H1 (cell line): ENCODE measurements at regions not wholly inside any gene's neighbourhood (a gene's known extent, or its start where the extent isn't known, plus 50 kb on each side); places are given as distances from the start of the nearest gene placed in this dataset.

Source experiments
- CTCF ChIA-PET: fragments of 300-600 bp; sonication (Branson Sonifier 250); formaldehyde crosslinking; loops from one replicate; lab custom pipeline; 2021; ENCODE audit not compliant: partially characterized antibody; lab: Charles Lee
- POLR2A ChIA-PET: fragments of 300-600 bp; sonication (Branson Sonifier 250); formaldehyde crosslinking; loops from one replicate; lab custom pipeline; 2021; ENCODE audit warnings: inconsistent platforms; ENCODE audit not compliant: partially characterized antibody; lab: Charles Lee
- DNase-seq, 2 experiments: peaks; one replicate each; pipeline versions ENCODE4 v3.0.0 to v3.0.0-alpha.2; 2010 to 2022; ENCODE audit warnings: low spot score in 2 of 2, low read depth in 1 of 2, mixed read lengths in 1 of 2
- FAIRE-seq: peaks from 2 replicates; lab custom pipeline; 2011; peaks lifted over from hg19 to GRCh38; lab: Jason Lieb, UNC
- H2AFZ ChIP-seq: 2 replicates; pipeline ENCODE4 v1.8.1; 2012; ENCODE audit warnings: low read length, inconsistent platforms
- H2AK5ac ChIP-seq: 2 replicates; pipeline ENCODE4 v1.6.1; 2013; ENCODE audit warnings: low read depth, low read length
- H2BK120ac ChIP-seq: replicated peaks from 2 replicates; pipeline ENCODE3; 2013; ENCODE audit warnings: low read depth, low read length, inconsistent platforms
- H2BK12ac ChIP-seq: 2 replicates; pipeline ENCODE4 v1.6.1; 2013; ENCODE audit warnings: low read depth, low read length
- H2BK15ac ChIP-seq: 2 replicates; pipeline ENCODE4 v1.6.1; 2013; ENCODE audit warnings: low read length
- H2BK20ac ChIP-seq: 2 replicates; pipeline ENCODE4 v1.6.1; 2013; ENCODE audit warnings: low read length
- H2BK5ac ChIP-seq: 2 replicates; pipeline ENCODE4 v1.6.1; 2013; ENCODE audit warnings: low read depth, low read length
- H3K14ac ChIP-seq: 2 replicates; pipeline ENCODE4 v1.6.1; 2013; ENCODE audit warnings: inconsistent platforms; ENCODE audit not compliant: insufficient read length
- H3K18ac ChIP-seq: 2 replicates; pipeline ENCODE4 v1.6.1; 2013; ENCODE audit warnings: low read length; ENCODE audit errors: extremely low read depth
- H3K23ac ChIP-seq: 2 replicates; pipeline ENCODE4 v1.6.1; 2013; ENCODE audit warnings: inconsistent platforms; ENCODE audit not compliant: insufficient read length
- H3K23me2 ChIP-seq: 2 replicates; pipeline ENCODE4 v1.6.1; 2013; ENCODE audit warnings: low read depth, low read length
- H3K27ac ChIP-seq: 2 replicates; pipeline ENCODE4 v1.6.1; 2011; ENCODE audit warnings: low read depth, low read length, inconsistent platforms
- H3K27me3 ChIP-seq, 4 experiments: replicated peaks in 1 of 4; 1 replicate in 1 of 4; 2 replicates in 3 of 4; pipeline versions ENCODE4 v1.6.1 to v1.8.1; 2011 to 2013; ENCODE audit warnings: low read length in 3 of 4, mild to moderate bottlenecking in 3 of 4, inconsistent platforms in 2 of 4, mixed read lengths in 2 of 4, moderate library complexity in 1 of 4; ENCODE audit not compliant: control insufficient read depth in 3 of 4, insufficient read depth in 3 of 4; ENCODE audit errors: extremely low read depth in 1 of 4
- H3K36me3 ChIP-seq, 4 experiments: 2 replicates each; pipeline versions ENCODE4 v1.6.1 to v1.8.1; 2011 to 2013; ENCODE audit warnings: mild to moderate bottlenecking in 4 of 4, low read length in 3 of 4, moderate library complexity in 2 of 4, control low read depth in 1 of 4, inconsistent platforms in 1 of 4; ENCODE audit not compliant: insufficient read depth in 4 of 4, control insufficient read depth in 2 of 4
- H3K4ac ChIP-seq: replicated peaks from 2 replicates; pipeline ENCODE3; 2013; ENCODE audit warnings: low read length, low read depth, mixed read lengths, inconsistent platforms; ENCODE audit not compliant: insufficient read length
- H3K4me1 ChIP-seq, 4 experiments: replicated peaks in 1 of 4; 1 replicate in 1 of 4; 2 replicates in 3 of 4; pipeline versions ENCODE4 v1.6.1 to v1.8.1; 2011 to 2013; ENCODE audit warnings: low read length in 3 of 4, inconsistent platforms in 2 of 4, mixed read lengths in 1 of 4; ENCODE audit not compliant: insufficient read depth in 4 of 4, control insufficient read depth in 3 of 4
- H3K4me2 ChIP-seq, 2 experiments: 2 replicates each; pipeline versions ENCODE4 v1.6.1 to v1.8.1; 2011 to 2013; ENCODE audit warnings: low read depth in 2 of 2, low read length in 2 of 2, control low read depth in 1 of 2, inconsistent platforms in 1 of 2, mild to moderate bottlenecking in 1 of 2; ENCODE audit not compliant: insufficient read depth in 1 of 2
- H3K4me3 ChIP-seq, 4 experiments: fragments of 200-600, 300-600 bp in 1 of 4; sonication (generic), shearing (Covaris generic), sonication (Bioruptor Twin) in 1 of 4; 2 replicates each; pipeline versions ENCODE4 v1.5.1 to v1.8.1; 2011 to 2016; ENCODE audit warnings: low read length in 4 of 4, low read depth in 3 of 4, control low read depth in 2 of 4, inconsistent platforms in 2 of 4, mild to moderate bottlenecking in 2 of 4, mixed read lengths in 1 of 4, moderate library complexity in 1 of 4; ENCODE audit not compliant: insufficient read depth in 2 of 4; ENCODE audit errors: extremely low read depth in 1 of 4
- H3K56ac ChIP-seq: replicated peaks from 2 replicates; pipeline ENCODE3; 2013; ENCODE audit warnings: low read depth, mild to moderate bottlenecking, mixed read lengths, low read length, inconsistent platforms; ENCODE audit not compliant: insufficient read length
- H3K79me1 ChIP-seq: 2 replicates; pipeline ENCODE4 v1.6.1; 2013; ENCODE audit warnings: low read depth, low read length, control low read depth
- H3K79me2 ChIP-seq, 2 experiments: 2 replicates each; pipeline versions ENCODE4 v1.6.1 to v1.8.1; 2012 to 2013; ENCODE audit warnings: low read length in 2 of 2, mild to moderate bottlenecking in 2 of 2, inconsistent platforms in 1 of 2; ENCODE audit not compliant: insufficient read depth in 2 of 2, control insufficient read depth in 1 of 2
- H3K9ac ChIP-seq, 4 experiments: replicated peaks in 1 of 4; 1 replicate in 1 of 4; 2 replicates in 3 of 4; pipeline versions ENCODE4 v1.6.1 to v1.8.1; 2011 to 2013; ENCODE audit warnings: low read depth in 3 of 4, low read length in 3 of 4, control low read depth in 2 of 4, mild to moderate bottlenecking in 2 of 4, moderate library complexity in 2 of 4, inconsistent platforms in 1 of 4; ENCODE audit errors: extremely low read depth in 1 of 4
- H3K9me3 ChIP-seq, 2 experiments: 2 replicates each; pipeline versions ENCODE4 v1.6.1 to v1.8.1; 2012 to 2013; ENCODE audit warnings: mild to moderate bottlenecking in 2 of 2, moderate library complexity in 2 of 2, control low read depth in 1 of 2, inconsistent platforms in 1 of 2, low read depth in 1 of 2, low read length in 1 of 2, mixed read lengths in 1 of 2; ENCODE audit not compliant: insufficient read depth in 2 of 2
- H4K20me1 ChIP-seq, 2 experiments: replicated peaks in 1 of 2; 2 replicates each; pipeline versions ENCODE3 to v1.8.1; 2011 to 2013; ENCODE audit warnings: inconsistent platforms in 2 of 2, low read length in 2 of 2, mild to moderate bottlenecking in 1 of 2; ENCODE audit not compliant: insufficient read depth in 2 of 2, control insufficient read depth in 1 of 2
- H4K5ac ChIP-seq: 2 replicates; pipeline ENCODE4 v1.6.1; 2013; ENCODE audit warnings: low read length, low read depth, mixed read lengths, inconsistent platforms; ENCODE audit not compliant: insufficient read length
- H4K8ac ChIP-seq: 2 replicates; pipeline ENCODE4 v1.8.0; 2013; ENCODE audit warnings: mild to moderate bottlenecking, moderate library complexity, low read length, inconsistent platforms; ENCODE audit not compliant: insufficient read depth; ENCODE audit errors: extremely low read depth
- H4K91ac ChIP-seq: replicated peaks from 2 replicates; pipeline ENCODE3; 2013; ENCODE audit warnings: low read length, mixed read lengths, inconsistent platforms; ENCODE audit not compliant: insufficient read length
- BCL11A ChIP-seq, 2 experiments: IDR thresholded peaks; one replicate each; pipeline ENCODE4 v1.6.1; 2011; ENCODE audit warnings: low read depth in 2 of 2, low read length in 2 of 2, mild to moderate bottlenecking in 2 of 2
- CBX8 ChIP-seq: fragments of 300-800, 300-1000 bp; sonication (generic); IDR thresholded peaks from 2 replicates; pipeline ENCODE4 v1.7.1; 2016; ENCODE audit warnings: low read depth, low read length, borderline replicate concordance
- CHD2 ChIP-seq: IDR thresholded peaks from 2 replicates; pipeline ENCODE4 v1.6.1; 2012; ENCODE audit warnings: low read length, improper control_type of control experiment
- CREB1 ChIP-seq: IDR thresholded peaks from 2 replicates; pipeline ENCODE4 v1.6.1; 2012; ENCODE audit warnings: inconsistent platforms
- CTBP2 ChIP-seq: IDR thresholded peaks from 2 replicates; pipeline ENCODE4 v1.7.0; 2011; ENCODE audit warnings: borderline replicate concordance, mild to moderate bottlenecking, moderate library complexity, mixed read lengths, low read length; ENCODE audit not compliant: insufficient read depth, insufficient read length
- KDM1A ChIP-seq: fragments of 200-600, 300-600 bp; sonication (generic); IDR thresholded peaks from 2 replicates; pipeline ENCODE4 v1.7.1; 2016; ENCODE audit warnings: mild to moderate bottlenecking, low read length, borderline replicate concordance
- SRF ChIP-seq: IDR thresholded peaks from 2 replicates; pipeline ENCODE4 v1.6.1; 2011; ENCODE audit warnings: mild to moderate bottlenecking, low read depth, low read length, moderate library complexity
- TAF1 ChIP-seq: IDR thresholded peaks from 2 replicates; pipeline ENCODE4 v1.6.1; 2011; ENCODE audit warnings: mild to moderate bottlenecking, low read depth, low read length
- ZNF274 ChIP-seq: IDR thresholded peaks from 2 replicates; pipeline ENCODE4 v1.7.0; 2012; ENCODE audit warnings: low read length, borderline replicate concordance; ENCODE audit errors: extremely low read depth
- WGBS, 2 experiments: shearing (Covaris generic) in 1 of 2; methylation state at CpG; one replicate each; pipeline versions ENCODE4 v1.1.6 to v1.1.7; 2013 to 2015; ENCODE audit warnings: low lambda C conversion rate in 2 of 2, mixed read lengths in 2 of 2, inconsistent platforms in 1 of 2, low coverage in 1 of 2, missing lambda C conversion rate in 1 of 2; ENCODE audit not compliant: insufficient replicate concordance in 2 of 2, insufficient coverage in 1 of 2, insufficient read length in 1 of 2; ENCODE audit errors: extremely low coverage in 1 of 2, missing lambda C conversion rate in 1 of 2; 5-methylcytosine and 5-hydroxymethylcytosine counted together

DNA sequence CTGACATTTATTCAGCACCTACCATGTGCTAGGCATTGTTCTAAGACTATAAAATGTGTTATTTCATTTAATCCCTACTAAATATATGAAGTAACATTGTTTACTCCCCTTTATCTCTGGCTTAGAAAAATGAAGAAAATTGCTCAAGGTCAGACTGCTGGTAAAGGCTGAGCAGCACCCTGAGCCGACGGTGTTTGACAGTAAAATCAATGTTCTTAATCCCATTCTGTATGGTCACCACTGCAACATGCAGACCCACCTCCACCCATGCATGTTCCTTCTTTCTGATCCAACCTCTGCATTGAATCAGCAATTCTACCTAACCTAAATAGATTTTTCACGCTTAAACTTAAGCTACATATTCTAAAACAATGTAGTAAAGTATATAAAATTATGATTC is 216.5 kb downstream of the ZBBX start:
- no peaks in the 10 kb centered on the region for H3K36me3 ChIP-seq
- no peak overlapping the region for H2BK5ac ChIP-seq
- H3K9me3 ChIP-seq: no peaks in the 10 kb centered on the region
- no peak overlapping the region for H3K4me2 ChIP-seq
- no peaks in the 10 kb centered on the region for H3K79me1 ChIP-seq
- no peak overlapping the region for H2BK12ac ChIP-seq
- DNase-seq (no peak), FAIRE-seq (no peak)
- H4K91ac ChIP-seq: no peak overlapping the region
- H2AFZ ChIP-seq: no peak overlapping the region
- no peak overlapping the region for H3K23ac ChIP-seq
- no peaks in the 10 kb centered on the region for H3K27me3 ChIP-seq
- CTCF ChIA-PET: interaction anchor here (0.6 to 1.0 kb wide), 2 partner anchors 17 to 61 kb away, joined by 3 read pairs; no protein-coding TSS in a partner anchor
- no peaks in the 10 kb centered on the region for H3K23me2 ChIP-seq
- H4K8ac ChIP-seq: no peak overlapping the region
- no peak overlapping the region for H2BK15ac ChIP-seq
- no peak overlapping the region for H3K56ac ChIP-seq
- H3K9ac ChIP-seq: no peak overlapping the region
- POLR2A ChIA-PET: no interaction called here
- H3K27ac ChIP-seq: no peak overlapping the region
- H2BK20ac ChIP-seq: no peak overlapping the region
- H3K79me2 ChIP-seq: no peaks in the 10 kb centered on the region
- H3K18ac ChIP-seq: no peak overlapping the region
- H3K14ac ChIP-seq: no peak overlapping the region
- H3K4me3 ChIP-seq: no peak overlapping the region
- 94% methylated on average over 3 of the region's 3 CpGs; no CpG with 5 or more reads in 1 of the 2 experiments for WGBS, 2 experiments
- H2BK120ac ChIP-seq: no peak overlapping the region
- H4K20me1 ChIP-seq: no peaks in the 10 kb centered on the region
- H2AK5ac ChIP-seq: no peak overlapping the region
- H3K4ac ChIP-seq: no peak overlapping the region
- no peak overlapping the region for H4K5ac ChIP-seq
- H3K4me1 ChIP-seq: peaks cover 0 to 6% (median 1%) of the 10 kb centered on the region in 4 experiments; a peak in 2 of 7 replicates
- TF ChIP-seq BCL11A (IDR thresholded peaks at IDR 0.05; ENCODE audit: low read depth in 2 of 2, low read length in 2 of 2) (no peak), KDM1A (no peak), CREB1 (no peak), SRF (no peak), CBX8 (no peak), ZNF274 (no peak), TAF1 (no peak), CTBP2 (no peak), CHD2 (no peak)
